Breast epithelium (tissue), 4 donors: ENCODE measurements at regions not wholly inside any gene's neighbourhood (a gene's known extent, or its start where the extent isn't known, plus 50 kb on each side); places are given as distances from the start of the nearest gene placed in this dataset.

Experiments
- DNase-seq, 2 donors: peaks; one replicate each; pipeline ENCODE4 v3.0.0-alpha.2; 2019; ENCODE audit warnings: low spot score in 2 of 2
- H3K27ac ChIP-seq, 2 donors: fragments of 200-600 bp; sonication (generic) in 1 of 2; one replicate each; pipeline ENCODE4 v1.5.1; 2016 to 2019; ENCODE audit warnings: mild to moderate bottlenecking in 1 of 2
- H3K27me3 ChIP-seq, 2 donors: fragments of 200-600 bp; sonication (generic) in 1 of 2; one replicate each; pipeline versions ENCODE4 v1.5.1 to v1.6.0; 2017 to 2019; ENCODE audit warnings: control low read depth in 1 of 2, mild to moderate bottlenecking in 1 of 2
- H3K36me3 ChIP-seq: fragments of 200-600 bp; one replicate; pipeline ENCODE4 v1.5.1; 2019
- H3K4me1 ChIP-seq, 2 donors: fragments of 200-600 bp; sonication (generic); one replicate each; pipeline ENCODE4 v1.5.1; 2016 to 2019; ENCODE audit warnings: control low read depth in 1 of 2
- H3K4me3 ChIP-seq, 3 donors: fragments of 200-600 bp; sonication (generic); 1 replicate in 2 of 3; 2 replicates in 1 of 3; pipeline ENCODE4 v1.5.1; 2016 to 2019; ENCODE audit warnings: mild to moderate bottlenecking in 3 of 3, moderate library complexity in 2 of 3
- H3K9me3 ChIP-seq, 2 donors: fragments of 200-600 bp; sonication (generic) in 1 of 2; one replicate each; pipeline ENCODE4 v1.5.1; 2016 to 2019; ENCODE audit warnings: control low read depth in 1 of 2
- POLR2A ChIP-seq: fragments of 450-650 bp; IDR thresholded peaks from one replicate; pipeline ENCODE4 v1.6.1; 2016; ENCODE audit warnings: antibody characterized with exemption, mild to moderate bottlenecking, moderate library complexity
- POLR2AphosphoS5 ChIP-seq, 3 donors: sonication (generic); formaldehyde crosslinking; IDR thresholded peaks; one replicate each; pipeline ENCODE4 v1.6.1; 2017; ENCODE audit warnings: antibody characterized with exemption in 3 of 3
- intact Hi-C: fragments of 100-400 bp; cut with DNase I; formaldehyde crosslinking; loops from one replicate; pipeline ENCODE4 v1.15.1; 2023; ENCODE audit warnings: low total_unique reads
- TF ChIP-seq, protein P1 (sequence below), 3 donors: fragments of 450-650 bp; IDR thresholded peaks; one replicate each; pipeline ENCODE4 v1.5.1; 2016 to 2017; ENCODE audit warnings: antibody characterized with exemption in 3 of 3, mild to moderate bottlenecking in 3 of 3, moderate library complexity in 3 of 3

DNA sequence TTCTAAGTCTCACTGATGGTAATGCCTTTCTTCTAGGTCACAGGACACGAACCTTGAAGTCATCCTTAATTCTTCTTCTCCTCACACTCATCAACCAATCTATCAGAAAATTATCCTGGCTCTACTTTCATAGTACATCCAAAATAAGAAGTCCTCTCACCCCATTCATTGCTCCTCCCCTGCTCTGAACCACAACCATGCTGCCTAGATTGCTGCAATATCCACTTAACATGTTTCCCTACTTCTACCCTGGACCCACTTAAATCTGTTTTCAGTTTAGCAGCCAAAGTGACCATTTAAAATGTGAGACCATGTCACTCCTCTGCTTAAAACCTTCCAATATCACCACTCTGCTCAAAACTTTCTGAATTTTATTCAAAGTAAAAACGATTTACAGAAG lies 445.9 kb upstream of the FAT3 start:
- H3K27ac ChIP-seq, result no peak overlapping the region
- DNase-seq, result no peak
- intact Hi-C loops, result no loop called here
- H3K27me3 ChIP-seq, result no peaks in the 10 kb centered on the region
- TF ChIP-seq POLR2A (no peak), POLR2AphosphoS5 (IDR thresholded peaks at IDR 0.05) (no peak)
- TF ChIP-seq, protein P1, sequence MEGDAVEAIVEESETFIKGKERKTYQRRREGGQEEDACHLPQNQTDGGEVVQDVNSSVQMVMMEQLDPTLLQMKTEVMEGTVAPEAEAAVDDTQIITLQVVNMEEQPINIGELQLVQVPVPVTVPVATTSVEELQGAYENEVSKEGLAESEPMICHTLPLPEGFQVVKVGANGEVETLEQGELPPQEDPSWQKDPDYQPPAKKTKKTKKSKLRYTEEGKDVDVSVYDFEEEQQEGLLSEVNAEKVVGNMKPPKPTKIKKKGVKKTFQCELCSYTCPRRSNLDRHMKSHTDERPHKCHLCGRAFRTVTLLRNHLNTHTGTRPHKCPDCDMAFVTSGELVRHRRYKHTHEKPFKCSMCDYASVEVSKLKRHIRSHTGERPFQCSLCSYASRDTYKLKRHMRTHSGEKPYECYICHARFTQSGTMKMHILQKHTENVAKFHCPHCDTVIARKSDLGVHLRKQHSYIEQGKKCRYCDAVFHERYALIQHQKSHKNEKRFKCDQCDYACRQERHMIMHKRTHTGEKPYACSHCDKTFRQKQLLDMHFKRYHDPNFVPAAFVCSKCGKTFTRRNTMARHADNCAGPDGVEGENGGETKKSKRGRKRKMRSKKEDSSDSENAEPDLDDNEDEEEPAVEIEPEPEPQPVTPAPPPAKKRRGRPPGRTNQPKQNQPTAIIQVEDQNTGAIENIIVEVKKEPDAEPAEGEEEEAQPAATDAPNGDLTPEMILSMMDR (IDR thresholded peaks at IDR 0.05), result no peak
- H3K4me1 ChIP-seq, result no peaks in the 10 kb centered on the region
- H3K9me3 ChIP-seq, result no peaks in the 10 kb centered on the region
- no peaks in the 10 kb centered on the region for H3K36me3 ChIP-seq
- H3K4me3 ChIP-seq, result no peak overlapping the region

DNA sequence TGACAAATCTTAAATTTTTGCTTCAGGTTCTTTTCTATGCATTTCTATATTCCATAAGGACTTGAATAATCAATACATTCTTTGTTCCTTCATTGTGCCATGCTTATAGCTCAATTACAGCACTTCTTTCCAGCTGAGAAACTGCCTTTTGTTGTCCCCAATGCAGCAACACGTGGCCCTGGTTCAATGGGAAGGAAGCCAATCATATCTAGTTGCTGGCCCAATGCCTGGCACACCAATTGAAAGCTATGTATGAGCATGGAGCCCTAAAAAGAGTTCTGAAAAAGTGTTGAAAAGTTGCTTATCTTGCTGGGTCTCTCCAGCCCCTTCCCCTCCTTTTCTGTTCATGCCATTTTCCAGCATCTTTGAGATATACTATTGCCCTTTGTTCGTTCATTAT lies 448.0 kb upstream of the FAT3 start:
- H3K4me3 ChIP-seq, result no peak overlapping the region
- DNase-seq, result no peak
- H3K9me3 ChIP-seq, result no peaks in the 10 kb centered on the region
- TF ChIP-seq POLR2A (no peak), POLR2AphosphoS5 (IDR thresholded peaks at IDR 0.05) (no peak)
- TF ChIP-seq, protein P1 (IDR thresholded peaks at IDR 0.05), result no peak
- H3K27me3 ChIP-seq, result no peaks in the 10 kb centered on the region
- no peak overlapping the region for H3K27ac ChIP-seq
- intact Hi-C loops, result no loop called here
- no peaks in the 10 kb centered on the region for H3K4me1 ChIP-seq
- H3K36me3 ChIP-seq, result no peaks in the 10 kb centered on the region

DNA sequence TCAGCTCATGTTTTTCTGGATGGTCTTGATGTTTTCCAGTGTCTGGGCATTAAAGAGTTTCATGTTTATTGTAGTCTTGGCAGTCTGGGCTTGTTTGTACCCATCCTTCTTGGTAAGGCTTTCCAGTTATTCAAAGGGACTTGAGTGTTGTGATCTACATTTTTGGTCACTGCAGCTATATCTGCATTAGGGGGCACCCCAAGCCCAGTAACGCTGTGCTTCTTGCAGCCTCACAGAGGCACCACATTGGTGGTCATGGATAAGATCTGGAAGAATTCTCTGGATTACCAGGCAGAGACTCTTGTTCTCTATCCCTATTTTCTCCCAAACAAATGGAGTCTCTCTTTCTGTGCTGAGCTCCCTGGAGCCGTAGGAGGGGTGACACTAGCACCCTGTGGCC lies 451.5 kb upstream of the FAT3 start:
- Histone ChIP-seq H3K4me1 (no peaks in the 10 kb centered on the region), H3K9me3 (no peaks in the 10 kb centered on the region), H3K36me3 (no peaks in the 10 kb centered on the region), H3K4me3 (no peak overlapping the region), H3K27me3 (no peaks in the 10 kb centered on the region), H3K27ac (no peak overlapping the region)
- intact Hi-C loops, result no loop called here
- TF ChIP-seq, protein P1 (IDR thresholded peaks at IDR 0.05), result no peak
- TF ChIP-seq POLR2AphosphoS5 (IDR thresholded peaks at IDR 0.05), result no peak
- no peak for TF ChIP-seq POLR2A
- DNase-seq, result no peak

DNA sequence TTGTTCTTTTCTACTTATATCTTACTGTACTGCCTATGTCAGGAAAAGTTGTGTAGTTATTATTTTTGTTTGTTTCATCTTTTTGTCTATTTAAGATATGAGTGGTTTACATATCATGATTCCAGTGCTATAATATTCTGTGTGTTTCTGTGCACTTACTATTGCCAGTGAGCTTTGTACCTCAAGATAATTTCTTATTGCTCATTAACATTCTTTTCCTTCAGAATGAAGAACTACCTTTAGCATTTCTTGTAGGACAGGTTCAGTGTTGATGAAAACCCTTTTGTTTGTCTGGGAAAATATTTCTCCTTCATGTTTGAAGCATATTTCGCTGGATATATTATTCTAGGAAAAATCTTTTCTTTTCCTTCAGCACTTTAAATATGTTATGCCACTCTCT lies 452.7 kb upstream of the FAT3 start:
- no peaks in the 10 kb centered on the region for H3K36me3 ChIP-seq
- intact Hi-C loops, result no loop called here
- no peaks in the 10 kb centered on the region for H3K4me1 ChIP-seq
- H3K27ac ChIP-seq, result no peak overlapping the region
- H3K9me3 ChIP-seq, result no peaks in the 10 kb centered on the region
- no peak overlapping the region for H3K4me3 ChIP-seq
- no peak for DNase-seq
- no peak for TF ChIP-seq POLR2A
- TF ChIP-seq POLR2AphosphoS5 (IDR thresholded peaks at IDR 0.05), result no peak
- TF ChIP-seq, protein P1 (IDR thresholded peaks at IDR 0.05), result no peak
- H3K27me3 ChIP-seq, result no peaks in the 10 kb centered on the region

DNA sequence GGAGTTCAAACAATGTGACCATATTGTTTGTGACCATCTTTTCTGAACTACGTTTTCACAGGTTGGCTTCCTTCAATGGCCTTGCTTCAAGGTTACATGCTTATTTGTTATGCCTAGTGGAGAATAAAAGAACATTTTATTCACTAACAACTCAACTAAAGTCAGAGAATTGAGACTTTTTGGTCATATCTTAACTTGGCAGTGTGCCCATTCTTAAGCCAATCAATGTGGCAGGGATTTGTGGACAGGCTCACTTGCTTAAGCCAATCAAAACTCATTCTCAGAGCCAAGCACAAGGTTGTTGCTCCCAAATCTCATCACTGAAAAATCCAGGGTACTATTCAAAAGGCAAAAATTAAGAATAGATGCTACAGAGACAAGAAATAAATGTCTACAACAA lies 455.8 kb upstream of the FAT3 start:
- Histone ChIP-seq H3K4me3 (no peak overlapping the region), H3K27ac (no peak overlapping the region), H3K9me3 (no peaks in the 10 kb centered on the region), H3K4me1 (no peaks in the 10 kb centered on the region), H3K36me3 (no peaks in the 10 kb centered on the region), H3K27me3 (no peaks in the 10 kb centered on the region)
- TF ChIP-seq, protein P1 (IDR thresholded peaks at IDR 0.05), result no peak
- TF ChIP-seq POLR2A (no peak), POLR2AphosphoS5 (IDR thresholded peaks at IDR 0.05) (no peak)
- no peak for DNase-seq
- intact Hi-C loops, result no loop called here
